IMR-90 (cell line): ENCODE measurements at regions not wholly inside any gene's neighbourhood (a gene's known extent, or its start where the extent isn't known, plus 50 kb on each side); places are given as distances from the start of the nearest gene placed in this dataset.

ENCODE experiments used
- ATAC-seq: fragments of 200-7000 bp; cut with Tn5 transposase; 2 replicates; pipeline ENCODE4 v1.9.1; 2020; ENCODE audit warnings: low read depth, mild to moderate bottlenecking, moderate library complexity
- BruUV-seq: library from RNA; stranded (reverse); fragments of 400-500 nt; replicated peaks from 2 replicates; lab custom pipeline; 2021; lab: Mats Ljungman, UMichigan
- CTCF ChIA-PET: fragments of 300-600 bp; formaldehyde crosslinking; extraction: SDS; loops from one replicate; lab custom pipeline; 2021; ENCODE audit warnings: antibody characterized with exemption; lab: Yijun Ruan, JAX
- POLR2A ChIA-PET: fragments of 300-600 bp; sonication (Branson Sonifier 250); formaldehyde crosslinking; loops from one replicate; lab custom pipeline; 2022; ENCODE audit warnings: antibody characterized with exemption; ENCODE audit not compliant: unreplicated experiment; lab: Charles Lee
- DNase-seq: peaks from one replicate; pipeline ENCODE4 v3.0.0; 2013
- H2AFZ ChIP-seq: replicated peaks from 2 replicates; pipeline ENCODE3; 2013; ENCODE audit warnings: low read length, mild to moderate bottlenecking; ENCODE audit not compliant: poor library complexity
- H2AK5ac ChIP-seq: 2 replicates; pipeline ENCODE4 v1.6.1; 2013; ENCODE audit warnings: low read depth, low read length, inconsistent platforms
- H2AK9ac ChIP-seq: replicated peaks from 2 replicates; pipeline ENCODE3; 2013; ENCODE audit warnings: mild to moderate bottlenecking, low read depth, low read length, moderate library complexity; ENCODE audit not compliant: poor library complexity
- H2BK120ac ChIP-seq: 2 replicates; pipeline ENCODE4 v1.6.1; 2013; ENCODE audit warnings: low read depth, low read length, inconsistent platforms
- H2BK15ac ChIP-seq: 3 replicates; pipeline ENCODE4 v1.6.1; 2013; ENCODE audit warnings: low read depth, low read length, inconsistent platforms
- H2BK20ac ChIP-seq: 2 replicates; pipeline ENCODE4 v1.6.1; 2013; ENCODE audit warnings: low read depth, mild to moderate bottlenecking, inconsistent platforms, low read length, moderate library complexity
- H2BK5ac ChIP-seq: 2 replicates; pipeline ENCODE4 v1.6.1; 2013; ENCODE audit warnings: mild to moderate bottlenecking, low read depth, low read length, inconsistent platforms; ENCODE audit not compliant: poor library complexity, severe bottlenecking
- H3K14ac ChIP-seq: replicated peaks from 2 replicates; pipeline ENCODE4 v1.6.1; 2013; ENCODE audit warnings: low read depth, low read length, inconsistent platforms
- H3K18ac ChIP-seq: 2 replicates; pipeline ENCODE4 v1.6.1; 2013; ENCODE audit warnings: low read depth, low read length, control low read depth
- H3K23ac ChIP-seq: 2 replicates; pipeline ENCODE4 v1.6.1; 2013; ENCODE audit warnings: low read depth, low read length, inconsistent platforms
- H3K27ac ChIP-seq: 2 replicates; pipeline ENCODE4 v1.5.1; 2013; ENCODE audit warnings: mild to moderate bottlenecking, control low read depth, low read length; ENCODE audit not compliant: insufficient read depth
- H3K27me3 ChIP-seq: 2 replicates; pipeline ENCODE4 v1.6.1; 2013; ENCODE audit warnings: low read length; ENCODE audit not compliant: control insufficient read depth, insufficient read depth
- H3K36me3 ChIP-seq: 2 replicates; pipeline ENCODE4 v1.6.1; 2013; ENCODE audit warnings: low read length, mixed read lengths; ENCODE audit not compliant: control insufficient read depth, insufficient read depth
- H3K4ac ChIP-seq: 2 replicates; pipeline ENCODE4 v1.6.1; 2013; ENCODE audit warnings: low read depth, low read length, inconsistent platforms
- H3K4me1 ChIP-seq: 2 replicates; pipeline ENCODE4 v1.6.1; 2013; ENCODE audit warnings: low read length, mixed read lengths; ENCODE audit not compliant: control insufficient read depth, insufficient read depth
- H3K4me2 ChIP-seq: 2 replicates; pipeline ENCODE4 v1.6.1; 2013; ENCODE audit warnings: low read depth, mild to moderate bottlenecking, control low read depth, low read length, moderate library complexity
- H3K4me3 ChIP-seq: 2 replicates; pipeline ENCODE4 v1.5.1; 2013; ENCODE audit warnings: low read depth, mild to moderate bottlenecking, control low read depth, low read length, moderate library complexity; ENCODE audit not compliant: insufficient read depth
- H3K56ac ChIP-seq: 2 replicates; pipeline ENCODE4 v1.6.1; 2013; ENCODE audit warnings: low read length, inconsistent platforms; ENCODE audit not compliant: insufficient read depth; ENCODE audit errors: extremely low read depth
- H3K79me1 ChIP-seq, 2 experiments: 2 replicates each; pipeline ENCODE4 v1.6.1; 2013; ENCODE audit warnings: low read length in 2 of 2, inconsistent platforms in 1 of 2, low read depth in 1 of 2
- H3K9ac ChIP-seq: 2 replicates; pipeline ENCODE4 v1.6.1; 2013; ENCODE audit warnings: low read depth, low read length, control low read depth
- H3K9me1 ChIP-seq: 2 replicates; pipeline ENCODE4 v1.6.1; 2013; ENCODE audit warnings: low read length, inconsistent platforms; ENCODE audit not compliant: insufficient read depth
- H3K9me3 ChIP-seq: 2 replicates; pipeline ENCODE4 v1.6.1; 2013; ENCODE audit warnings: low read length; ENCODE audit not compliant: control insufficient read depth, insufficient read depth
- H4K20me1 ChIP-seq: 2 replicates; pipeline ENCODE4 v1.6.1; 2013; ENCODE audit warnings: low read length, inconsistent platforms; ENCODE audit not compliant: insufficient read depth
- H4K5ac ChIP-seq: 2 replicates; pipeline ENCODE4 v1.6.1; 2013; ENCODE audit warnings: mild to moderate bottlenecking, low read depth, low read length, control low read depth
- H4K8ac ChIP-seq, 2 experiments: 2 replicates each; pipeline ENCODE4 v1.6.1; 2013; ENCODE audit warnings: low read depth in 2 of 2, low read length in 2 of 2, control low read depth in 1 of 2, inconsistent platforms in 1 of 2
- H4K91ac ChIP-seq: 2 replicates; pipeline ENCODE4 v1.6.1; 2013; ENCODE audit warnings: low read depth, low read length, inconsistent platforms; ENCODE audit not compliant: insufficient read depth
- BHLHE40 ChIP-seq: fragments of 150-350 bp; IDR thresholded peaks from 2 replicates; pipeline ENCODE4 v1.6.1; 2016; ENCODE audit warnings: mild to moderate bottlenecking, low read depth, low read length
- CEBPB ChIP-seq: IDR thresholded peaks from 2 replicates; pipeline ENCODE4 v1.6.1; 2012; ENCODE audit warnings: low read depth, low read length, improper control_type of control experiment
- FOS ChIP-seq: fragments of 150-350 bp; IDR thresholded peaks from 2 replicates; pipeline ENCODE4 v1.6.1; 2016; ENCODE audit warnings: low read depth, low read length
- MAFK ChIP-seq: IDR thresholded peaks from 2 replicates; pipeline ENCODE4 v1.6.1; 2012; ENCODE audit warnings: low read depth, low read length, improper control_type of control experiment
- MXI1 ChIP-seq: IDR thresholded peaks from 2 replicates; pipeline ENCODE4 v1.6.1; 2012; ENCODE audit warnings: low read depth, mild to moderate bottlenecking, low read length, moderate library complexity, borderline replicate concordance
- NFE2L2 ChIP-seq: fragments of 150-350 bp; IDR thresholded peaks from 2 replicates; pipeline ENCODE4 v1.6.1; 2016; ENCODE audit warnings: low read depth, mild to moderate bottlenecking, low read length
- POLR2A ChIP-seq: IDR thresholded peaks from 2 replicates; pipeline ENCODE4 v1.6.1; 2012; ENCODE audit warnings: mild to moderate bottlenecking, low read depth, low read length
- RAD21 ChIP-seq: IDR thresholded peaks from 2 replicates; pipeline ENCODE4 v1.6.1; 2012; ENCODE audit warnings: low read length, improper control_type of control experiment
- RCOR1 ChIP-seq: IDR thresholded peaks from 2 replicates; pipeline ENCODE4 v1.6.1; 2012; ENCODE audit warnings: mild to moderate bottlenecking, low read length, improper control_type of control experiment; ENCODE audit not compliant: insufficient replicate concordance
- RFX5 ChIP-seq: IDR thresholded peaks from 2 replicates; pipeline ENCODE4 v1.8.0; 2012; ENCODE audit warnings: low read depth, mild to moderate bottlenecking, low read length, moderate library complexity
- SMC3 ChIP-seq: fragments of 150-350 bp; IDR thresholded peaks from 2 replicates; pipeline ENCODE4 v1.6.1; 2016; ENCODE audit warnings: low read depth, mild to moderate bottlenecking, antibody characterized with exemption, low read length, moderate library complexity
- WGBS, 2 experiments: methylation state at CpG; one replicate each; pipeline versions ENCODE4 v1.1.5 to v1.1.7; 2013; ENCODE audit warnings: missing lambda C conversion rate in 2 of 2; ENCODE audit not compliant: insufficient read length in 1 of 2; ENCODE audit errors: extremely low coverage in 2 of 2; 5-methylcytosine and 5-hydroxymethylcytosine counted together
- dilution Hi-C: fragments of 300-500 bp; cut with HindIII; formaldehyde crosslinking; loops from one replicate; pipeline ENCODE4 v1.14.3; 2018; ENCODE audit warnings: low sequenced_read_pairs; ENCODE audit not compliant: unreplicated experiment
- in situ Hi-C: fragments of 300-500 bp; cut with MboI; formaldehyde crosslinking; loops from 3 replicates; pipeline ENCODE4 v1.14.3; 2019; ENCODE audit warnings: low sequenced_read_pairs, inconsistent platforms, mixed read lengths
- intact Hi-C: fragments of 100-400 bp; cut with micrococcal nuclease; formaldehyde crosslinking; loops from 2 replicates; pipeline ENCODE4 v1.10.0; 2022

GRCh38 chr17:51430591-51430990, 170.2 kb downstream of the UTP18 start:
- in situ Hi-C loops (no loop called here), dilution Hi-C loops (no loop called here), intact Hi-C loops (no loop called here)
- Histone ChIP-seq H4K8ac (no peak overlapping the region), H3K23ac (no peak overlapping the region), H3K9ac (no peak overlapping the region), H4K20me1 (no peaks in the 10 kb centered on the region), H3K4me1 (no peaks in the 10 kb centered on the region), H3K9me3 (no peaks in the 10 kb centered on the region), H2AK5ac (no peak overlapping the region), H2BK120ac (no peak overlapping the region), H3K4ac (no peak overlapping the region), H3K18ac (no peak overlapping the region), H3K36me3 (no peaks in the 10 kb centered on the region), H3K56ac (no peak overlapping the region), H2BK20ac (no peak overlapping the region), H2AFZ (no peak overlapping the region), H3K27me3 (no peaks in the 10 kb centered on the region), H2BK15ac (no peak overlapping the region), H2BK5ac (no peak overlapping the region), H4K91ac (no peak overlapping the region), H3K27ac (no peak overlapping the region), H3K9me1 (no peaks in the 10 kb centered on the region), H3K4me3 (no peak overlapping the region), H3K79me1 (no peaks in the 10 kb centered on the region), H4K5ac (no peak overlapping the region), H3K14ac (no peak overlapping the region), H3K4me2 (no peak overlapping the region), H2AK9ac (no peak overlapping the region)
- DNase-seq = no peak
- no peak for ATAC-seq
- 54% methylated on average over 2 of the region's 5 CpGs; no CpG with 5 or more reads in 1 of the 2 experiments for WGBS, 2 experiments
- no TSS peak for BruUV-seq
- ChIA-PET POLR2A (no interaction called here), CTCF (no interaction called here)
- TF ChIP-seq NFE2L2 (no peak), RCOR1 (no peak), RFX5 (no peak), POLR2A (no peak), CEBPB (no peak), BHLHE40 (no peak), MXI1 (no peak), FOS (no peak), SMC3 (no peak), RAD21 (no peak), MAFK (no peak)
